ENCODE measurements at regions not wholly inside any gene's neighbourhood (a gene's known extent, or its start where the extent isn't known, plus 50 kb on each side); places are given as distances from the start of the nearest gene placed in this dataset.

DNA sequence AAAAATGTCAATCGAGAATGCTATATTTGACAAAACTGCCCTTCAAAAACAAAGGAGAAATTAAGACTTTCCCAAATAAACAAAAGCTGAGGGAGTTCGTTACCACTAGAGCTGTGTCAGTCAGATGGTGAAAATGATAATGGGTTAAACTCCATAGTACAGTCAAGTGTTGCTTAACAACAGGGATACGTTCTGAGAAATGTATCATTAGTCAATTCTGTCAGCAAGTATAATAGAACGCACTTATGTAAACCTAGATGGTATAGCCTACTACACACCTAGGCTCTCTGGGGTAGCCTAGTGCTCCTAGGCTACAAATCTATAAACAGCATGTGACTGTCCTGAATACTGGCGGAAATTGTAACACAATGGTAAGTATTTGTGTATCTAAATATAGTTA is 138.7 kb downstream of the DRD1 start:
- Histone ChIP-seq H3K27me3 (no peaks in the 10 kb centered on the region), H3K9me3 (no peaks in the 10 kb centered on the region), H3K27ac (no peak overlapping the region), H3K4me1 (no peaks in the 10 kb centered on the region), H3K4me3 (no peak overlapping the region), H3K36me3 (no peaks in the 10 kb centered on the region)
- DNase-seq (ENCODE audit: low spot score in 2 of 2), result no peak
- TF ChIP-seq, protein P1, sequence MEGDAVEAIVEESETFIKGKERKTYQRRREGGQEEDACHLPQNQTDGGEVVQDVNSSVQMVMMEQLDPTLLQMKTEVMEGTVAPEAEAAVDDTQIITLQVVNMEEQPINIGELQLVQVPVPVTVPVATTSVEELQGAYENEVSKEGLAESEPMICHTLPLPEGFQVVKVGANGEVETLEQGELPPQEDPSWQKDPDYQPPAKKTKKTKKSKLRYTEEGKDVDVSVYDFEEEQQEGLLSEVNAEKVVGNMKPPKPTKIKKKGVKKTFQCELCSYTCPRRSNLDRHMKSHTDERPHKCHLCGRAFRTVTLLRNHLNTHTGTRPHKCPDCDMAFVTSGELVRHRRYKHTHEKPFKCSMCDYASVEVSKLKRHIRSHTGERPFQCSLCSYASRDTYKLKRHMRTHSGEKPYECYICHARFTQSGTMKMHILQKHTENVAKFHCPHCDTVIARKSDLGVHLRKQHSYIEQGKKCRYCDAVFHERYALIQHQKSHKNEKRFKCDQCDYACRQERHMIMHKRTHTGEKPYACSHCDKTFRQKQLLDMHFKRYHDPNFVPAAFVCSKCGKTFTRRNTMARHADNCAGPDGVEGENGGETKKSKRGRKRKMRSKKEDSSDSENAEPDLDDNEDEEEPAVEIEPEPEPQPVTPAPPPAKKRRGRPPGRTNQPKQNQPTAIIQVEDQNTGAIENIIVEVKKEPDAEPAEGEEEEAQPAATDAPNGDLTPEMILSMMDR (IDR thresholded peaks at IDR 0.05), result no peak
- intact Hi-C loops (cut with DNase I; ENCODE audit: low total_unique reads), result no loop called here

DNA sequence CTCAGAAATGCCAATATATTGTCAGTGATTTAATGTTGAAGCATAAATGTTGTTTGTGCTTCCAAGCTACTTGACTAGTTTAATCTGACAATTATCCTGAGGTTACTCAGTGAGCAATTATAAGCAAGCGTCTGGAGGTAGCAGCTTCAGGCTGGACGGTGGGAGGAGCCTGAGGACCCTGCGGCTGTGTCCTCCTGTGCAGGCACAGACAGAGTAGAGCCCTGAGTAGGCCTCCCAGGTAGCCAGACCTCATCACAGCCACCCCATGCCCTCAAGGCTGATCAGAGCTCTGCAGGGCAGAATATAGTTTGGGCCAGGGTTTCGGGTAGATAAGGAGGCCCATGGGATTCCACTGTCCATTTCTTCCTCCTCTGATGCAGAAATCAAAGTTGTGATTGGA is 153.6 kb downstream of the DRD1 start:
- Histone ChIP-seq H3K27me3 (no peaks in the 10 kb centered on the region), H3K4me1 (no peaks in the 10 kb centered on the region), H3K27ac (no peak overlapping the region), H3K36me3 (no peaks in the 10 kb centered on the region), H3K9me3 (peaks cover 0 to 12% of the 10 kb centered on the region in 2 donors), H3K4me3 (no peak overlapping the region)
- no peak for DNase-seq (ENCODE audit: low spot score in 2 of 2)
- intact Hi-C loops (cut with DNase I; ENCODE audit: low total_unique reads), result no loop called here
- TF ChIP-seq, protein P1 (IDR thresholded peaks at IDR 0.05), result no peak
- TF ChIP-seq POLR2AphosphoS5 (IDR thresholded peaks at IDR 0.05) (no peak), POLR2A (IDR thresholded peaks at IDR 0.05) (no peak)

DNA sequence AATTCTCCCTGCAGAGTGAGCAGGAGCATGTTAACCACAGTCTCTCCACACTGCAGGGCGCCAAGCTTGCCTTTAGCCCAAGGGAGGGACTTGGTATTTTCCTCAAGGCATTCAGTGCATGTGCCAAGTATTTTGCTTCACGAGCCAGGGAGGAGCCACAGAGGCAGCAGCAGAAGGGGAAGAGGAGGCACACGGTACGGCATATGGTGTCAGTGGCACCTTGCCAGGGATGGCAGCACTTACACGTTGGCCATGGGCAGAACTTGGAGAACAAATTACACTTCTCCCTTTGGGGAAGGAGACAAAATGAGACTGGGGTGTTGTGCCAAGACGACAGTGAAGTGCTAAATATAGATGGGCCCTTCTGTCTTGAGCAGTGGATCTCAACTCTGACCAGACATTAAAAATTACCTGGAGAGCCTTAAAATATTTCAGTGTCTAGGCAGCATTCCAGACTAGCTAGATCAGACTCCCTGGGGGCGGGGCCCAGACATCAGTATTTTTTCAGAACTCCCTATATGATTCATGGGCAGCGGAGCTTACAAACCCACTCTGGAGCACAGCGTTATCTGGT is 155.8 kb downstream of the DRD1 start:
- H3K4me3 ChIP-seq, result no peak overlapping the region
- H3K9me3 ChIP-seq, result no peaks in the 10 kb centered on the region
- no peak overlapping the region for H3K27ac ChIP-seq
- intact Hi-C loops (cut with DNase I; ENCODE audit: low total_unique reads), result no loop called here
- no peaks in the 10 kb centered on the region for H3K4me1 ChIP-seq
- no peaks in the 10 kb centered on the region for H3K27me3 ChIP-seq
- no peak for DNase-seq (ENCODE audit: low spot score in 2 of 2)
- no peaks in the 10 kb centered on the region for H3K36me3 ChIP-seq
- TF ChIP-seq, protein P1 (IDR thresholded peaks at IDR 0.05), result no peak
- TF ChIP-seq POLR2AphosphoS5 (IDR thresholded peaks at IDR 0.05), result no peak

DNA sequence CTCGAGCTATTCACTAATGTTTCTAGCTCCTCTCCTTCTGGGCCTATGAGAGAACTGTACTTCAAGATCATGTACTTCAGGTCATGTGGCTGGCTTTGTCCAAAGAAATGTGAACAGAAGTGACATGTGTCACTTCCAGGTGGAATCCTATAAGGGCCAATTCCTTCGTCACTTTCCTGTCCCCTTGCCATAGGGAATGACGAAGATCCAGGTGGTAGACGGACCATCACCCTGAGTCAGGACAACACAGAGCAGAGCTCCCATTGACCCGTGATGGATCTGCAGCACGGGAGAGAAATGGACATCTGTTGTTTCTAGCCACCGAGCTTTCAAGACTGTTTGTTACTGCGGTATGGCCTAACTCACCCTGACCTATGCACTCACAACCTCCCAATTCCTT is 157.0 kb downstream of the DRD1 start:
- Histone ChIP-seq H3K4me3 (no peak overlapping the region), H3K9me3 (no peaks in the 10 kb centered on the region), H3K27ac (no peak overlapping the region), H3K36me3 (no peaks in the 10 kb centered on the region), H3K27me3 (no peaks in the 10 kb centered on the region), H3K4me1 (no peaks in the 10 kb centered on the region)
- intact Hi-C loops (cut with DNase I; ENCODE audit: low total_unique reads), result no loop called here
- no peak for DNase-seq (ENCODE audit: low spot score in 2 of 2)
- no peak for TF ChIP-seq POLR2A (IDR thresholded peaks at IDR 0.05)
- TF ChIP-seq, protein P1 (IDR thresholded peaks at IDR 0.05), result no peak
- no peak for TF ChIP-seq POLR2AphosphoS5 (IDR thresholded peaks at IDR 0.05)

DNA sequence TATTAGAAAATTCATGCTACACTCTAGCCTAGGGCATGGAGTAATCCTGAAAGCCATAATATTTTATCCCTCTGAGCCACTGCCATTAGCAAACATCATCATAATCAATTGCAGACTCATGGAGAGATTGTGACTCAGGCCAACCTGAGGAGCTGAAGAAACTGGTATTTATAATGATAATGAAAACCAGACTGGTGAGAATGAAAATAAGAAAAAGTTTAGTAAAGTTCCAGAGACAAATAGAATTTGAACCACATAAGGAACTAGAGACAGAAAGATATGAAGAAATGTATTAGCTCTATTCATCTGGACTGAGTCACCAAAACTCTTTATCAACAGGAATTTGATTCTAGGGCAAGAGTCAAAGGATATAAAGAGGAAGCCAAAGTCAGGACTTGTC is 158.7 kb downstream of the DRD1 start:
- no peaks in the 10 kb centered on the region for H3K4me1 ChIP-seq
- intact Hi-C loops (cut with DNase I; ENCODE audit: low total_unique reads), result no loop called here

More for the DNA sequence above, 158.7 kb downstream of the DRD1 start:
- no peak for DNase-seq (ENCODE audit: low spot score in 2 of 2)
- Histone ChIP-seq H3K36me3 (no peaks in the 10 kb centered on the region), H3K9me3 (no peaks in the 10 kb centered on the region), H3K27me3 (no peaks in the 10 kb centered on the region), H3K27ac (no peak overlapping the region), H3K4me3 (no peak overlapping the region)
- TF ChIP-seq POLR2AphosphoS5 (IDR thresholded peaks at IDR 0.05) (no peak), POLR2A (IDR thresholded peaks at IDR 0.05) (no peak)
- TF ChIP-seq, protein P1 (IDR thresholded peaks at IDR 0.05), result no peak

Measured in breast epithelium (tissue), 4 donors.